ENCODE measurements at regions not wholly inside any gene's neighbourhood (a gene's known extent, or its start where the extent isn't known, plus 50 kb on each side); places are given as distances from the start of the nearest gene placed in this dataset.

- no peak for DNase-seq
These were observed 54.2 kb upstream of the TMCO5A start for GRCh38 chr15:37880009-37880834.

GRCh38 chr15:37880835-37881153, 53.6 kb upstream of the TMCO5A start:
- DNase-seq = no peak

GRCh38 chr15:37881237-37882013, 53.0 kb upstream of the TMCO5A start:
- no peak for DNase-seq

- DNase-seq = no peak
These were observed 51.8 kb upstream of the TMCO5A start for GRCh38 chr15:37882640-37883039.
